GM12875 (cell line): ENCODE measurements at regions not wholly inside any gene's neighbourhood (a gene's known extent, or its start where the extent isn't known, plus 50 kb on each side); places are given as distances from the start of the nearest gene placed in this dataset.

Experiments used
- H3K4me3 ChIP-seq: one replicate; pipeline ENCODE4 v1.5.1; 2011; ENCODE audit warnings: low read depth, low read length, control low read depth
- CTCF ChIP-seq: IDR thresholded peaks from 2 replicates; pipeline ENCODE4 v1.5.1; 2011; ENCODE audit warnings: low read depth, mild to moderate bottlenecking, control low read depth, inconsistent platforms, low read length, moderate library complexity, borderline replicate concordance; ENCODE audit not compliant: insufficient read depth

DNA sequence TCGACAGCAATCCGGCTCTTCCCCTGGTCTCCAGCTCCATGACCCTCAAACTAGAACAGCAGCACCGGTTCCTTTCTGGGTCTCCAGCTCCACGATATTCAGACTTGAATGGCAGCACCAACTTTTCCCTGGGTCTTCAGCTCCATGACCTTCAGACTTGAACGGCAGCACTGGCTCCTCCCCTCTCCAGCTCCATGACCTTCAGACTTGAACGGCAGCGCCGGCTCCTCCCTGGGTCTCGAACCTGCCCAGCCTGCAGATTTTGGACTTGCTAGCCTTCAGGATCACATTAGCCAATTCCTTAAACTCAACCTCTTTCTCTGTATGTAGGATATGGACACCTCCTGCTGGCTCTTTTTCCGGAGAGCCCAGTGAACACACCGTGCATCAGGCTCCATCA, 350.9 kb downstream of the PREX1 start:
- no peak overlapping the region for H3K4me3 ChIP-seq
- TF ChIP-seq CTCF: no peak

GRCh38 chr20:48474022-48474421, 353.8 kb downstream of the PREX1 start:
- TF ChIP-seq CTCF: no peak

GRCh38 chr20:48471759-48472408, 355.9 kb downstream of the PREX1 start:
- no peak overlapping the region for H3K4me3 ChIP-seq
- TF ChIP-seq CTCF: no peak

More at GRCh38 chr20:48474022-48474421, 353.8 kb downstream of the PREX1 start:
- H3K4me3 ChIP-seq: no peak overlapping the region

DNA sequence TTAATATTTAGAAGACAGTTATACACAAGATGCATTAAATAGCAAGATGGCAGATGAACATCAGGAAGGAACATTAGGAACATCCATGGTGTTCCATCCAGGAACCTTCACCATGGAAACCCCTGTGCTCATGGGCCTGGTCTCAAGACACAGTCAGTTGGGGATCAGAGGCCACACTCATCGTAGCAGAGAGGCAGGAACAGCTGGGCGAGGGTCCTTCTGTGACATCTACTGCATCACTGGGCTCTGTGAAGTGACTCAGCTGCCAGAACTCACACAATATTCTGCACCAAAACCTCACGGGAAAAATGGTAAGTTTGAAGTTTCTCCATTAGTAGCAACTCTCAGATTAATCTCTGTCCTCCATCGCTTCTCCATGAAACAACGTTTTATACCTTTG, 356.6 kb downstream of the PREX1 start:
- TF ChIP-seq CTCF: no peak
- no peak overlapping the region for H3K4me3 ChIP-seq

DNA sequence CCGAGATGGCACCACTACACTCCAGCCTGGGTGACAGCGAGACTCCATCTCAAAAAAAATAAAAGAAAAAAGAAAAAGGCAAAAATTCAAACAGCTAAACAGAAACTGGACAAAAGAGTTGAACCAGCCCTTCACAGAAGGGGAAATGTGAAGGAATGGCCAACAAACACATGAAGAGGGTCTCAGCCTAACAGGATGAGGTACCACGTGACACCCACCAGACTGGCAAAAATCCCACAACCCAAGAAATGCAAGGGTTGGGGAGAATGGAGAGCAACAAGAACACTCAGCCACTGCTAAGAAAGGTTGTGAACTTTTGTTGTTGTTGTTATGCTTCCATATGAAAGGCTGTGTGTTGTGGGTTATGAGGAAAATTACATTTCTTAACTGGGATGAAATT, 357.7 kb downstream of the PREX1 start:
- no peak overlapping the region for H3K4me3 ChIP-seq
- TF ChIP-seq CTCF: no peak

GRCh38 chr20:48469026-48469425, 358.8 kb downstream of the PREX1 start:
- TF ChIP-seq CTCF: no peak
- H3K4me3 ChIP-seq: no peak overlapping the region

DNA sequence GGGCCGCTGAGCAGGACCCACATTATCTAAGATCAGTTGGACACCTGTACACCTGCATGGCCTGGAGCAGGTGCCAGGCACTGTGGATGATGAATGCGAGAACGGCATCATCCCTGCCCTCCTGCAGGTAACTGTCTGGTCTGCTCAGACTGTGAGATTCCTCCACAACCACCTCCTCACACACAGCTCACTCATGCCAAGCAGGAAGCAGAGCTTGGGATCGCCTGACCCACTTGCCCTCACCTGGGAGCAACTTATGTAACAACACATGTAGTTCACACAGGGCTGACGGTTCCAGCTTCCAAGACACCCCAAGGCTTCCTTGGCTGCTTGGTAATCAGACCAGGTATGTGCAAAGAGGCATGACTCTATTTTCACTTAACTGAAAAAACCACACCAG, 359.2 kb downstream of the PREX1 start:
- no peak for TF ChIP-seq CTCF
- no peak overlapping the region for H3K4me3 ChIP-seq
